Endothelial cell of umbilical vein (primary cell): ENCODE measurements at regions not wholly inside any gene's neighbourhood (a gene's known extent, or its start where the extent isn't known, plus 50 kb on each side); places are given as distances from the start of the nearest gene placed in this dataset.

Source experiments
- BruUV-seq: library from RNA; stranded (reverse); fragments of 400-500 nt; replicated peaks from 2 replicates; lab custom pipeline; 2021; lab: Mats Ljungman, UMichigan
- CTCF ChIA-PET: fragments of 300-600, 350-600 bp; sonication (Branson Sonifier 250); formaldehyde crosslinking; loops from one replicate; lab custom pipeline; 2021; ENCODE audit warnings: antibody characterized with exemption, inconsistent platforms; lab: Charles Lee
- POLR2A ChIA-PET: fragments of 300-600, 350-600 bp; sonication (Branson Sonifier 250); formaldehyde crosslinking; loops from one replicate; lab custom pipeline; 2021; ENCODE audit warnings: antibody characterized with exemption, inconsistent platforms; lab: Charles Lee
- DNase-seq: peaks from one replicate; pipeline ENCODE4 v3.0.0-alpha.2; 2011; ENCODE audit warnings: low read depth, low spot score
- FAIRE-seq: peaks from 2 replicates; lab custom pipeline; 2011; peaks lifted over from hg19 to GRCh38; lab: Jason Lieb, UNC
- H2AFZ ChIP-seq: 2 replicates; pipeline ENCODE4 v1.6.0; 2012; ENCODE audit warnings: low read depth, low read length, control low read depth, inconsistent platforms
- H3K27ac ChIP-seq: 2 replicates; pipeline ENCODE4 v1.5.1; 2011; ENCODE audit warnings: low read depth, mild to moderate bottlenecking, control low read depth, low read length, moderate library complexity; ENCODE audit not compliant: insufficient read depth
- H3K27me3 ChIP-seq, 2 experiments: 2 replicates each; pipeline versions ENCODE4 v1.6.0 to v1.6.1; 2011; ENCODE audit warnings: low read length in 2 of 2, mixed read lengths in 1 of 2; ENCODE audit not compliant: control insufficient read depth in 2 of 2, insufficient read depth in 2 of 2
- H3K36me3 ChIP-seq, 2 experiments: 2 replicates in 1 of 2; 3 replicates in 1 of 2; pipeline ENCODE4 v1.5.1; 2011; ENCODE audit warnings: low read length in 2 of 2, mild to moderate bottlenecking in 1 of 2, moderate library complexity in 1 of 2; ENCODE audit not compliant: control insufficient read depth in 2 of 2, insufficient read depth in 2 of 2; ENCODE audit errors: extremely low read depth in 1 of 2
- H3K4me1 ChIP-seq: 3 replicates; pipeline ENCODE4 v1.5.1; 2011; ENCODE audit warnings: mild to moderate bottlenecking, low read length; ENCODE audit not compliant: control insufficient read depth, insufficient read depth; ENCODE audit errors: extremely low read depth
- H3K4me2 ChIP-seq: 2 replicates; pipeline ENCODE4 v1.6.1; 2011; ENCODE audit warnings: low read length, control low read depth, mixed read lengths; ENCODE audit not compliant: insufficient read depth
- H3K4me3 ChIP-seq, 3 experiments: fragments of 200-600 bp in 1 of 3; sonication (generic), shearing (Covaris generic) in 1 of 3; replicated peaks in 1 of 3; 2 replicates each; pipeline ENCODE4 v1.5.1; 2011 to 2016; ENCODE audit warnings: control low read depth in 3 of 3, low read length in 3 of 3, mild to moderate bottlenecking in 2 of 3, inconsistent platforms in 1 of 3, low read depth in 1 of 3, moderate library complexity in 1 of 3; ENCODE audit not compliant: insufficient read depth in 1 of 3
- H3K79me2 ChIP-seq: 2 replicates; pipeline ENCODE4 v1.6.0; 2012; ENCODE audit warnings: low read length, inconsistent platforms; ENCODE audit not compliant: control insufficient read depth, insufficient read depth
- H3K9ac ChIP-seq: replicated peaks from 2 replicates; pipeline ENCODE3; 2011; ENCODE audit warnings: low read length, control low read depth; ENCODE audit not compliant: insufficient read depth; ENCODE audit errors: extremely low read depth
- H3K9me1 ChIP-seq: replicated peaks from 3 replicates; pipeline ENCODE4 v1.6.0; 2011; ENCODE audit warnings: mild to moderate bottlenecking, low read length; ENCODE audit not compliant: control insufficient read depth, insufficient read depth; ENCODE audit errors: extremely low read depth
- H3K9me3 ChIP-seq: replicated peaks from 2 replicates; pipeline ENCODE4 v1.5.1; 2012; ENCODE audit warnings: low read length, inconsistent platforms; ENCODE audit not compliant: control insufficient read depth, insufficient read depth
- H4K20me1 ChIP-seq: replicated peaks from 2 replicates; pipeline ENCODE3; 2011; ENCODE audit warnings: mild to moderate bottlenecking, low read length; ENCODE audit not compliant: control insufficient read depth, insufficient read depth; ENCODE audit errors: extremely low read depth
- CTCF ChIP-seq, 2 donors: IDR thresholded peaks; 1 replicate in 1 of 2; 2 replicates in 1 of 2; pipeline ENCODE4 v1.5.1; 2011; ENCODE audit warnings: low read length in 2 of 2, mild to moderate bottlenecking in 2 of 2, moderate library complexity in 2 of 2, control low read depth in 1 of 2, inconsistent platforms in 1 of 2, low read depth in 1 of 2; ENCODE audit not compliant: insufficient read depth in 1 of 2; ENCODE audit errors: extremely low read depth in 1 of 2
- EZH2 ChIP-seq: IDR thresholded peaks from 2 replicates; pipeline ENCODE4 v1.6.1; 2012; ENCODE audit warnings: borderline replicate concordance, low read depth, mild to moderate bottlenecking, moderate library complexity, low read length, inconsistent platforms; ENCODE audit not compliant: severe bottlenecking
- FOS ChIP-seq: IDR thresholded peaks from 2 replicates; pipeline ENCODE4 v1.6.1; 2011; ENCODE audit warnings: mild to moderate bottlenecking, low read length, moderate library complexity, borderline replicate concordance; ENCODE audit not compliant: insufficient read depth
- GATA2 ChIP-seq: IDR thresholded peaks from 2 replicates; pipeline ENCODE4 v1.7.0; 2011; ENCODE audit warnings: low read depth, mild to moderate bottlenecking, moderate library complexity, mixed read lengths, low read length; ENCODE audit not compliant: insufficient read length, insufficient read depth
- JUN ChIP-seq: IDR thresholded peaks from 2 replicates; pipeline ENCODE4 v1.6.1; 2011; ENCODE audit warnings: borderline replicate concordance, low read depth; ENCODE audit not compliant: insufficient read length, insufficient read depth
- MAX ChIP-seq: IDR thresholded peaks from 2 replicates; pipeline ENCODE4 v1.6.1; 2011; ENCODE audit not compliant: insufficient read depth, insufficient read length
- MYC ChIP-seq: IDR thresholded peaks from one replicate; pipeline ENCODE4 v1.6.1; 2011; ENCODE audit warnings: mild to moderate bottlenecking, low read depth, low read length
- POLR2A ChIP-seq: IDR thresholded peaks from 2 replicates; pipeline ENCODE4 v1.6.1; 2012; ENCODE audit warnings: low read depth, mild to moderate bottlenecking, control low read depth, low read length
- POLR2AphosphoS5 ChIP-seq: IDR thresholded peaks from 2 replicates; pipeline ENCODE4 v1.6.1; 2012; ENCODE audit warnings: low read depth, mild to moderate bottlenecking, control low read depth, low read length, moderate library complexity; ENCODE audit not compliant: insufficient read depth
- dilution Hi-C: fragments of 300-500 bp; cut with MboI; formaldehyde crosslinking; loops from one replicate; pipeline ENCODE4 v1.15.0; 2019; ENCODE audit warnings: low sequenced_read_pairs; ENCODE audit not compliant: extremely low pct_ligation_motif_present
- intact Hi-C: fragments of 100-400 bp; cut with micrococcal nuclease; formaldehyde crosslinking; loops from one replicate; pipeline ENCODE4 v1.10.0; 2022

GRCh38 chr5:79853028-79853427, 138.0 kb downstream of the MTX3 start:
- Histone ChIP-seq H3K9me1 (no peaks in the 10 kb centered on the region), H4K20me1 (no peaks in the 10 kb centered on the region), H3K4me2 (no peak overlapping the region), H3K27me3 (no peaks in the 10 kb centered on the region), H3K9me3 (no peaks in the 10 kb centered on the region), H2AFZ (no peak overlapping the region), H3K4me3 (no peak overlapping the region), H3K79me2 (no peaks in the 10 kb centered on the region), H3K36me3 (no peaks in the 10 kb centered on the region), H3K9ac (no peak overlapping the region), H3K4me1 (no peaks in the 10 kb centered on the region), H3K27ac (no peak overlapping the region)
- CTCF ChIA-PET, result interaction anchor here (0.9 to 1.6 kb wide), 2 partner anchors 12 to 230 kb away, joined by 4 read pairs; no protein-coding TSS in a partner anchor
- dilution Hi-C loops, result no loop called here
- POLR2A ChIA-PET, result no interaction called here
- DNase-seq (no peak), FAIRE-seq (no peak)
- TF ChIP-seq FOS, result no peak
- no peak for TF ChIP-seq POLR2A
- no peak for TF ChIP-seq JUN
- TF ChIP-seq CTCF (IDR thresholded peaks at IDR 0.05; ENCODE audit: extremely low read depth in 1 of 2, insufficient read depth in 1 of 2, low read depth in 1 of 2, low read length in 2 of 2), result no peak
- TF ChIP-seq POLR2AphosphoS5, result no peak
- TF ChIP-seq EZH2, result no peak
- TF ChIP-seq MAX, result no peak
- TF ChIP-seq MYC, result no peak
- no peak for TF ChIP-seq GATA2
- intact Hi-C loops, result no loop called here
- no TSS peak for BruUV-seq
